ENCODE measurements at regions not wholly inside any gene's neighbourhood (a gene's known extent, or its start where the extent isn't known, plus 50 kb on each side); places are given as distances from the start of the nearest gene placed in this dataset.

DNA sequence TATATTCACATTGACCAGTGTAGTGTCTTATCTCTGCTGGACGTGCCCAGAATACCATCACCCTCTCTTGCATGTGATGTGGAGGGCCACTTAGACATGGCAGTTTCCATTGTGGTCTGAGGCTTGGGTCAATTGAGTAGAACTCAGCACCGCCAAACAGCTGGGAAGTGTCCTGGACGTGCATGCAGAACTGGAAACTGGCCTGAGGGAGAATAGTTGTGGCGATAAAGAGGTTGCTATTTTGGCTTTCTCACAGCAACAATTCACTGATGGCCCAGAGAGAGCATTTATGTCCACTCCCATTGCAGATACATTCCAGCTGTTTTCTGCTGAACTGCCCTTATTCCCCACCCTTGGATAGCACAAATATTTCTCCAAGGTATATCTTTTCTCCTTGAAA lies 210.1 kb upstream of the DAAM1 start:
- TF ChIP-seq, protein P1, sequence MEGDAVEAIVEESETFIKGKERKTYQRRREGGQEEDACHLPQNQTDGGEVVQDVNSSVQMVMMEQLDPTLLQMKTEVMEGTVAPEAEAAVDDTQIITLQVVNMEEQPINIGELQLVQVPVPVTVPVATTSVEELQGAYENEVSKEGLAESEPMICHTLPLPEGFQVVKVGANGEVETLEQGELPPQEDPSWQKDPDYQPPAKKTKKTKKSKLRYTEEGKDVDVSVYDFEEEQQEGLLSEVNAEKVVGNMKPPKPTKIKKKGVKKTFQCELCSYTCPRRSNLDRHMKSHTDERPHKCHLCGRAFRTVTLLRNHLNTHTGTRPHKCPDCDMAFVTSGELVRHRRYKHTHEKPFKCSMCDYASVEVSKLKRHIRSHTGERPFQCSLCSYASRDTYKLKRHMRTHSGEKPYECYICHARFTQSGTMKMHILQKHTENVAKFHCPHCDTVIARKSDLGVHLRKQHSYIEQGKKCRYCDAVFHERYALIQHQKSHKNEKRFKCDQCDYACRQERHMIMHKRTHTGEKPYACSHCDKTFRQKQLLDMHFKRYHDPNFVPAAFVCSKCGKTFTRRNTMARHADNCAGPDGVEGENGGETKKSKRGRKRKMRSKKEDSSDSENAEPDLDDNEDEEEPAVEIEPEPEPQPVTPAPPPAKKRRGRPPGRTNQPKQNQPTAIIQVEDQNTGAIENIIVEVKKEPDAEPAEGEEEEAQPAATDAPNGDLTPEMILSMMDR (IDR thresholded peaks at IDR 0.05; ENCODE audit: borderline replicate concordance, extremely low read depth, low read length, poor library complexity, severe bottlenecking) = no peak
- TF ChIP-seq EZH2 (IDR thresholded peaks at IDR 0.05; ENCODE audit: borderline replicate concordance, low read depth, low read length, severe bottlenecking) = no peak

Measured in DND-41 (cell line).